Transverse colon (tissue), 4 donors: ENCODE measurements at regions not wholly inside any gene's neighbourhood (a gene's known extent, or its start where the extent isn't known, plus 50 kb on each side); places are given as distances from the start of the nearest gene placed in this dataset.
A peak's percentile ranks its signal among the peaks of the same experiment; 100 is the strongest.

Experiments
- DNase-seq: peaks from one replicate; pipeline ENCODE4 v3.0.0-alpha.2; 2019
- H3K27ac ChIP-seq, 4 donors: fragments of 200-600 bp; sonication (generic); 2 replicates each; pipeline ENCODE4 v1.5.1; 2016 to 2018; ENCODE audit warnings: inconsistent platforms in 4 of 4
- H3K27me3 ChIP-seq: fragments of 200-600 bp; sonication (generic); 2 replicates; pipeline ENCODE4 v1.5.1; 2017; ENCODE audit warnings: inconsistent platforms
- H3K36me3 ChIP-seq, 4 donors: fragments of 200-600 bp; sonication (generic); 2 replicates each; pipeline ENCODE4 v1.5.1; 2017 to 2019; ENCODE audit warnings: inconsistent platforms in 4 of 4
- H3K4me1 ChIP-seq, 4 donors: fragments of 200-600 bp; sonication (generic); 2 replicates each; pipeline ENCODE4 v1.5.1; 2017 to 2020; ENCODE audit warnings: inconsistent platforms in 4 of 4
- H3K4me3 ChIP-seq, 4 donors: fragments of 200-600 bp; sonication (generic); 1 replicate in 1 of 4; 2 replicates in 3 of 4; pipeline versions ENCODE4 v1.5.1 to v1.6.1; 2017 to 2019; ENCODE audit warnings: inconsistent platforms in 4 of 4
- H3K9me3 ChIP-seq, 2 donors: fragments of 200-600 bp; sonication (generic); 2 replicates each; pipeline ENCODE4 v1.5.1; 2017 to 2019; ENCODE audit warnings: inconsistent platforms in 2 of 2
- CTCF ChIP-seq, 5 experiments: fragments of 200-600 bp in 3 of 5; fragments of 450-650 bp in 2 of 5; sonication (generic) in 3 of 5; IDR thresholded peaks; 1 replicate in 2 of 5; 2 replicates in 3 of 5; pipeline ENCODE4 v1.5.1; 2016 to 2017; ENCODE audit warnings: antibody characterized with exemption in 5 of 5, inconsistent platforms in 3 of 5, mild to moderate bottlenecking in 2 of 5, moderate library complexity in 1 of 5
- EP300 ChIP-seq: sonication (generic); formaldehyde crosslinking; IDR thresholded peaks from one replicate; pipeline ENCODE4 v1.6.1; 2017; ENCODE audit warnings: antibody characterized with exemption, low read depth
- POLR2A ChIP-seq: fragments of 450-650 bp; IDR thresholded peaks from one replicate; pipeline ENCODE4 v1.6.1; 2016; ENCODE audit warnings: antibody characterized with exemption, mild to moderate bottlenecking, moderate library complexity
- POLR2AphosphoS5 ChIP-seq, 3 donors: sonication (generic); formaldehyde crosslinking; IDR thresholded peaks; one replicate each; pipeline ENCODE4 v1.6.1; 2016; ENCODE audit warnings: antibody characterized with exemption in 3 of 3
- WGBS, 2 donors: methylation state at CpG; one replicate each; pipeline ENCODE4 v1.1.5; 2018; ENCODE audit warnings: low coverage in 1 of 2; 5-methylcytosine and 5-hydroxymethylcytosine counted together
- in situ Hi-C, 4 donors: fragments of 200-750 bp; cut with MboI; loops; one replicate each; pipeline versions ENCODE4 v1.15.0 to v1.15.1; 2017; ENCODE audit warnings: low sequenced_read_pairs in 3 of 4, low pct_ligation_motif_present in 1 of 4, low pct_unique_long_range_greater_than_20kb in 1 of 4
- intact Hi-C: fragments of 100-400 bp; cut with DNase I; formaldehyde crosslinking; loops from one replicate; pipeline ENCODE4 v1.15.1; 2023; ENCODE audit warnings: low total_unique reads

- intact Hi-C loops = no loop called here
- Histone ChIP-seq H3K36me3 (no peaks in the 10 kb centered on the region), H3K27me3 (no peaks in the 10 kb centered on the region), H3K27ac (no peak overlapping the region), H3K4me3 (no peak overlapping the region), H3K9me3 (no peaks in the 10 kb centered on the region), H3K4me1 (no peaks in the 10 kb centered on the region)
- in situ Hi-C loops = no loop called here
- no peak for DNase-seq
- no peak for TF ChIP-seq EP300
- TF ChIP-seq POLR2AphosphoS5 (IDR thresholded peaks at IDR 0.05) = no peak
- WGBS, 2 donors = 60 to 100% methylated on average over 1 to 8 of the region's 8 CpGs
These were observed 284.5 kb downstream of the MAF start for GRCh38 chr16:79316004-79316458.

- H3K4me3 ChIP-seq = no peak overlapping the region
- no peaks in the 10 kb centered on the region for H3K27me3 ChIP-seq
- no peaks in the 10 kb centered on the region for H3K4me1 ChIP-seq
- WGBS, 2 donors = 83% methylated on average over 11 of the region's 11 CpGs; no CpG with 5 or more reads in 1 of the 2 donors
- H3K27ac ChIP-seq = no peak overlapping the region
- in situ Hi-C loops (no loop called here), intact Hi-C loops (no loop called here)
- no peak for TF ChIP-seq EP300
- no peak for TF ChIP-seq POLR2AphosphoS5 (IDR thresholded peaks at IDR 0.05)
- TF ChIP-seq CTCF (IDR thresholded peaks at IDR 0.05) = no peak
- no peak for TF ChIP-seq POLR2A
- DNase-seq = no peak
- no peaks in the 10 kb centered on the region for H3K36me3 ChIP-seq
- H3K9me3 ChIP-seq = no peaks in the 10 kb centered on the region
These were observed 288.0 kb downstream of the MAF start for GRCh38 chr16:79312502-79312901.

GRCh38 chr16:79310710-79311109 lies 289.8 kb downstream of the MAF start:
- H3K27ac ChIP-seq = no peak overlapping the region
- no peak for DNase-seq
- intact Hi-C loops = no loop called here
- no peaks in the 10 kb centered on the region for H3K27me3 ChIP-seq
- in situ Hi-C loops = no loop called here
- no peak overlapping the region for H3K4me3 ChIP-seq
- H3K36me3 ChIP-seq = no peaks in the 10 kb centered on the region
- H3K4me1 ChIP-seq = no peaks in the 10 kb centered on the region
- TF ChIP-seq POLR2A = no peak
- TF ChIP-seq CTCF (IDR thresholded peaks at IDR 0.05) = no peak
- TF ChIP-seq EP300 = no peak
- TF ChIP-seq POLR2AphosphoS5 (IDR thresholded peaks at IDR 0.05) = no peak
- 63 to 88% methylated on average over 6 to 7 of the region's 7 CpGs for WGBS, 2 donors
- no peaks in the 10 kb centered on the region for H3K9me3 ChIP-seq

GRCh38 chr16:79309606-79310005 lies 290.9 kb downstream of the MAF start:
- in situ Hi-C loops (no loop called here), intact Hi-C loops (no loop called here)
- H3K4me1 ChIP-seq = no peaks in the 10 kb centered on the region
- H3K36me3 ChIP-seq = no peaks in the 10 kb centered on the region
- TF ChIP-seq EP300 (no peak), CTCF (IDR thresholded peaks at IDR 0.05) (no peak), POLR2A (no peak), POLR2AphosphoS5 (IDR thresholded peaks at IDR 0.05) (no peak)
- no peaks in the 10 kb centered on the region for H3K27me3 ChIP-seq
- no peak for DNase-seq
- no peak overlapping the region for H3K4me3 ChIP-seq
- no peaks in the 10 kb centered on the region for H3K9me3 ChIP-seq
- no peak overlapping the region for H3K27ac ChIP-seq
- WGBS, 2 donors = 51 to 59% methylated on average over 4 to 6 of the region's 6 CpGs

- intact Hi-C loops = no loop called here
- in situ Hi-C loops = no loop called here
- DNase-seq = peak; percentile 30
These were observed 293.3 kb downstream of the MAF start for GRCh38 chr16:79307214-79307613.

More at GRCh38 chr16:79307214-79307613, 293.3 kb downstream of the MAF start:
- Histone ChIP-seq H3K27me3 (no peaks in the 10 kb centered on the region), H3K4me1 (no peaks in the 10 kb centered on the region), H3K27ac (no peak overlapping the region), H3K36me3 (no peaks in the 10 kb centered on the region), H3K9me3 (no peaks in the 10 kb centered on the region), H3K4me3 (no peak overlapping the region)
- 47 to 74% methylated on average over 3 to 10 of the region's 10 CpGs for WGBS, 2 donors
- TF ChIP-seq POLR2AphosphoS5 (IDR thresholded peaks at IDR 0.05) (no peak), EP300 (no peak), POLR2A (no peak), CTCF (IDR thresholded peaks at IDR 0.05) (no peak)
